ENCODE measurements at regions not wholly inside any gene's neighbourhood (a gene's known extent, or its start where the extent isn't known, plus 50 kb on each side); places are given as distances from the start of the nearest gene placed in this dataset.

GRCh38 chr10:91105269-91105668, 115.2 kb upstream of the PCGF5 start:
- H3K4me3 ChIP-seq (replicated peaks; ENCODE audit: insufficient read depth, low read length) = no peak overlapping the region
- H3K27ac ChIP-seq (replicated peaks) = no peak overlapping the region
- TF ChIP-seq SPI1 (IDR thresholded peaks at IDR 0.05; ENCODE audit: borderline replicate concordance, low read depth) (no peak), CTCF (IDR thresholded peaks at IDR 0.05; ENCODE audit: insufficient read depth, low read length) (no peak), POLR2AphosphoS5 (IDR thresholded peaks at IDR 0.05; ENCODE audit: low read depth) (no peak)
- TF ChIP-seq, protein P1, sequence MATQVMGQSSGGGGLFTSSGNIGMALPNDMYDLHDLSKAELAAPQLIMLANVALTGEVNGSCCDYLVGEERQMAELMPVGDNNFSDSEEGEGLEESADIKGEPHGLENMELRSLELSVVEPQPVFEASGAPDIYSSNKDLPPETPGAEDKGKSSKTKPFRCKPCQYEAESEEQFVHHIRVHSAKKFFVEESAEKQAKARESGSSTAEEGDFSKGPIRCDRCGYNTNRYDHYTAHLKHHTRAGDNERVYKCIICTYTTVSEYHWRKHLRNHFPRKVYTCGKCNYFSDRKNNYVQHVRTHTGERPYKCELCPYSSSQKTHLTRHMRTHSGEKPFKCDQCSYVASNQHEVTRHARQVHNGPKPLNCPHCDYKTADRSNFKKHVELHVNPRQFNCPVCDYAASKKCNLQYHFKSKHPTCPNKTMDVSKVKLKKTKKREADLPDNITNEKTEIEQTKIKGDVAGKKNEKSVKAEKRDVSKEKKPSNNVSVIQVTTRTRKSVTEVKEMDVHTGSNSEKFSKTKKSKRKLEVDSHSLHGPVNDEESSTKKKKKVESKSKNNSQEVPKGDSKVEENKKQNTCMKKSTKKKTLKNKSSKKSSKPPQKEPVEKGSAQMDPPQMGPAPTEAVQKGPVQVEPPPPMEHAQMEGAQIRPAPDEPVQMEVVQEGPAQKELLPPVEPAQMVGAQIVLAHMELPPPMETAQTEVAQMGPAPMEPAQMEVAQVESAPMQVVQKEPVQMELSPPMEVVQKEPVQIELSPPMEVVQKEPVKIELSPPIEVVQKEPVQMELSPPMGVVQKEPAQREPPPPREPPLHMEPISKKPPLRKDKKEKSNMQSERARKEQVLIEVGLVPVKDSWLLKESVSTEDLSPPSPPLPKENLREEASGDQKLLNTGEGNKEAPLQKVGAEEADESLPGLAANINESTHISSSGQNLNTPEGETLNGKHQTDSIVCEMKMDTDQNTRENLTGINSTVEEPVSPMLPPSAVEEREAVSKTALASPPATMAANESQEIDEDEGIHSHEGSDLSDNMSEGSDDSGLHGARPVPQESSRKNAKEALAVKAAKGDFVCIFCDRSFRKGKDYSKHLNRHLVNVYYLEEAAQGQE (IDR thresholded peaks at IDR 0.05; ENCODE audit: insufficient replicate concordance, low read depth) = no peak
- no peak for DNase-seq (ENCODE audit: low read depth in 1 of 2, low spot score in 1 of 2)
- H3K27me3 ChIP-seq (ENCODE audit: insufficient read depth, poor library complexity, severe bottlenecking) = no peaks in the 10 kb centered on the region

DNA sequence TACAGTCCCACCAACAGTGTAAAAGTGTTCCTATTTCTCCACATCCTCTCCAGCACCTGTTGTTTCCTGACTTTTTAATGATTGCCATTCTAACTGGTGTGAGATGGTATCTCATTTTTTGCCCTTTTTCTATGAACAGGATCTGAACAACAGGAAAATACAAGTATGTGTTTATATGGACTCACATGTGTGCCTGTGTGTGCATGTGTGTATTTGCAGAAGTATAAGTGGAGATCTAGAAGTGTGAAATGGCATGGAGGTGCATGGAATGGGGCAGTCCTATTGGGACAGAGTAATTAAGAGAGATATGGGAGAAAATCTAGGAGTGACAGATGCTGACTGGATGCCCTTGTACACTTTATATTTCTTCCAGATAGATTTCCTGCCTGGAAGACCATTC, 111.6 kb upstream of the PCGF5 start:
- no peak overlapping the region for H3K4me3 ChIP-seq (replicated peaks; ENCODE audit: insufficient read depth, low read length)
- TF ChIP-seq POLR2AphosphoS5 (IDR thresholded peaks at IDR 0.05; ENCODE audit: low read depth) = no peak
- no peak for TF ChIP-seq CTCF (IDR thresholded peaks at IDR 0.05; ENCODE audit: insufficient read depth, low read length)
- TF ChIP-seq, protein P1 (IDR thresholded peaks at IDR 0.05; ENCODE audit: insufficient replicate concordance, low read depth) = no peak
- TF ChIP-seq SPI1 (IDR thresholded peaks at IDR 0.05; ENCODE audit: borderline replicate concordance, low read depth) = no peak
- no peak for TF ChIP-seq GABPA (IDR thresholded peaks at IDR 0.05; ENCODE audit: low read depth)
- no peak overlapping the region for H3K27ac ChIP-seq (replicated peaks)
- no peak for DNase-seq (ENCODE audit: low read depth in 1 of 2, low spot score in 1 of 2)
- no peaks in the 10 kb centered on the region for H3K27me3 ChIP-seq (ENCODE audit: insufficient read depth, poor library complexity, severe bottlenecking)

GRCh38 chr10:91111060-91111459, 109.4 kb upstream of the PCGF5 start:
- no peak for DNase-seq (ENCODE audit: low read depth in 1 of 2, low spot score in 1 of 2)
- Histone ChIP-seq H3K4me3 (replicated peaks; ENCODE audit: insufficient read depth, low read length) (no peak overlapping the region), H3K27me3 (ENCODE audit: insufficient read depth, poor library complexity, severe bottlenecking) (no peaks in the 10 kb centered on the region), H3K27ac (replicated peaks) (no peak overlapping the region)
- TF ChIP-seq POLR2AphosphoS5 (IDR thresholded peaks at IDR 0.05; ENCODE audit: low read depth) = no peak
- no peak for TF ChIP-seq CTCF (IDR thresholded peaks at IDR 0.05; ENCODE audit: insufficient read depth, low read length)
- TF ChIP-seq, protein P1 (IDR thresholded peaks at IDR 0.05; ENCODE audit: insufficient replicate concordance, low read depth) = no peak
- no peak for TF ChIP-seq SPI1 (IDR thresholded peaks at IDR 0.05; ENCODE audit: borderline replicate concordance, low read depth)

Measured in HL-60 (cell line).